A549 (cell line): ENCODE measurements at regions not wholly inside any gene's neighbourhood (a gene's known extent, or its start where the extent isn't known, plus 50 kb on each side); places are given as distances from the start of the nearest gene placed in this dataset.

ENCODE experiments used
- ATAC-seq, 2 experiments: fragments of 200-7000 bp in 1 of 2; fragments of >200 bp in 1 of 2; cut with Nextera tagmentation in 1 of 2; cut with Tn5 transposase in 1 of 2; 3 replicates each; pipeline versions ENCODE4 v1.8.0 to v1.9.1; 2018 to 2020; ENCODE audit warnings: mild to moderate bottlenecking in 1 of 2, moderate library complexity in 1 of 2
- CTCF ChIA-PET: fragments of 300-600 bp; sonication (Branson Sonifier 250); formaldehyde crosslinking; extraction: SDS; loops from one replicate; lab custom pipeline; 2021; ENCODE audit warnings: antibody characterized with exemption, inconsistent platforms; lab: Yijun Ruan, JAX
- POLR2A ChIA-PET: fragments of 350-600 bp; formaldehyde crosslinking; extraction: SDS; loops from one replicate; lab custom pipeline; 2021; ENCODE audit warnings: antibody characterized with exemption, inconsistent platforms; lab: Yijun Ruan, JAX
- DNase-seq, 2 experiments: peaks; one replicate each; pipeline versions ENCODE4 v3.0.0 to v3.0.0-alpha.2; 2011 to 2016; ENCODE audit warnings: low read depth in 1 of 2, low spot score in 1 of 2
- FAIRE-seq: peaks from 2 replicates; lab custom pipeline; 2011; peaks lifted over from hg19 to GRCh38; lab: Jason Lieb, UNC
- H3K27ac ChIP-seq, 2 experiments: fragments of >200 bp; sonication (Bioruptor Twin); formaldehyde crosslinking; 3 replicates each; pipeline ENCODE4 v1.5.1; 2016 to 2017
- H3K4me1 ChIP-seq: fragments of >200 bp; sonication (Bioruptor Twin); formaldehyde crosslinking; 3 replicates; pipeline ENCODE4 v1.6.1; 2016
- H3K4me2 ChIP-seq: fragments of >200 bp; sonication (Bioruptor Twin); formaldehyde crosslinking; 3 replicates; pipeline ENCODE4 v1.6.1; 2016
- H3K4me3 ChIP-seq: fragments of >200 bp; sonication (Bioruptor Twin); formaldehyde crosslinking; 3 replicates; pipeline ENCODE4 v1.5.1; 2016
- H3K9me3 ChIP-seq: fragments of >200 bp; sonication (Bioruptor Twin); formaldehyde crosslinking; 3 replicates; pipeline ENCODE4 v1.6.1; 2016
- CEBPB ChIP-seq, 2 experiments: fragments of >200 bp in 1 of 2; sonication (Bioruptor Twin) in 1 of 2; formaldehyde crosslinking in 1 of 2; IDR thresholded peaks; 2 replicates each; pipeline ENCODE4 v1.6.1; 2012 to 2016
- CHD4 ChIP-seq: fragments of 200-600 bp; sonication (generic); IDR thresholded peaks from 2 replicates; pipeline ENCODE4 v1.6.1; 2016; ENCODE audit warnings: antibody characterized with exemption, mild to moderate bottlenecking, borderline replicate concordance
- CTCF ChIP-seq: fragments of >200 bp; sonication (Bioruptor Twin); formaldehyde crosslinking; IDR thresholded peaks from 3 replicates; pipeline ENCODE4 v1.5.1; 2016
- EP300 ChIP-seq, 2 experiments: fragments of >200 bp; sonication (Bioruptor Twin); formaldehyde crosslinking; IDR thresholded peaks; 2 replicates in 1 of 2; 3 replicates in 1 of 2; pipeline ENCODE4 v1.6.1; 2016 to 2017
- FOXS1 ChIP-seq: fragments of 250-450 bp; sonication (Bioruptor Pico); IDR thresholded peaks from 2 replicates; pipeline ENCODE4 v1.5.0; 2020; ENCODE audit warnings: mild to moderate bottlenecking, moderate library complexity
- GATA3 ChIP-seq: IDR thresholded peaks from 2 replicates; pipeline ENCODE4 v1.6.1; 2012; ENCODE audit warnings: borderline replicate concordance
- HDAC2 ChIP-seq: fragments of 200-600 bp; sonication (generic); IDR thresholded peaks from 2 replicates; pipeline ENCODE4 v1.6.1; 2016
- KDM5A ChIP-seq: fragments of 200-600 bp; sonication (generic); IDR thresholded peaks from 2 replicates; pipeline ENCODE4 v1.6.1; 2016; ENCODE audit warnings: antibody characterized with exemption, mild to moderate bottlenecking
- MAFK ChIP-seq: fragments of 450-650 bp; IDR thresholded peaks from 2 replicates; pipeline ENCODE4 v1.6.1; 2014; ENCODE audit not compliant: partially characterized antibody
- MAX ChIP-seq: IDR thresholded peaks from 2 replicates; pipeline ENCODE4 v1.6.1; 2012
- MYC ChIP-seq: IDR thresholded peaks from 2 replicates; pipeline ENCODE4 v1.6.1; 2012; ENCODE audit warnings: mild to moderate bottlenecking, inconsistent platforms, low read length, improper control_type of control experiment, borderline replicate concordance
- NR3C1 ChIP-seq: fragments of >200 bp; sonication (Bioruptor Twin); formaldehyde crosslinking; IDR thresholded peaks from 3 replicates; pipeline ENCODE4 v1.6.1; 2017
- PHF8 ChIP-seq: fragments of 200-600 bp; sonication (generic); IDR thresholded peaks from 2 replicates; pipeline ENCODE4 v1.6.1; 2016; ENCODE audit warnings: low read depth, mild to moderate bottlenecking, antibody characterized with exemption, moderate library complexity, borderline replicate concordance
- POLR2AphosphoS2 ChIP-seq: conservative IDR thresholded peaks from 2 replicates; pipeline ENCODE4 v1.6.1; 2012; ENCODE audit warnings: low read length, improper control_type of control experiment, inconsistent platforms
- RAD21 ChIP-seq, 2 experiments: fragments of >200 bp in 1 of 2; sonication (Bioruptor Twin) in 1 of 2; formaldehyde crosslinking in 1 of 2; IDR thresholded peaks in 1 of 2; conservative IDR thresholded peaks in 1 of 2; 2 replicates in 1 of 2; 3 replicates in 1 of 2; pipeline ENCODE4 v1.6.1; 2012 to 2018; ENCODE audit warnings: inconsistent platforms in 1 of 2
- RARB ChIP-seq: fragments of 250-450 bp; sonication (Bioruptor Pico); IDR thresholded peaks from 2 replicates; pipeline ENCODE4 v1.8.0; 2021; ENCODE audit warnings: mild to moderate bottlenecking, moderate library complexity
- RCOR1 ChIP-seq: fragments of 150-350 bp; IDR thresholded peaks from 2 replicates; pipeline ENCODE4 v1.6.1; 2014; ENCODE audit warnings: antibody characterized with exemption, low read length, low read depth
- SMC3 ChIP-seq: fragments of >200 bp; sonication (Bioruptor Twin); formaldehyde crosslinking; IDR thresholded peaks from 3 replicates; pipeline ENCODE4 v1.6.1; 2018; ENCODE audit warnings: inconsistent platforms
- TP53 ChIP-seq: fragments of 250-450 bp; sonication (Bioruptor Pico); IDR thresholded peaks from 2 replicates; pipeline ENCODE4 v1.5.0; 2021; ENCODE audit warnings: mild to moderate bottlenecking, moderate library complexity
- USF2 ChIP-seq: fragments of 450-650 bp; IDR thresholded peaks from 2 replicates; pipeline ENCODE4 v1.6.1; 2014; ENCODE audit warnings: antibody characterized with exemption
- ZC3H11A ChIP-seq: fragments of 450-650 bp; IDR thresholded peaks from 2 replicates; pipeline ENCODE4 v1.6.1; 2014; ENCODE audit warnings: antibody characterized with exemption, mild to moderate bottlenecking
- ZFP36 ChIP-seq: fragments of 450-650 bp; IDR thresholded peaks from 2 replicates; pipeline ENCODE4 v1.6.1; 2014; ENCODE audit warnings: borderline replicate concordance; ENCODE audit not compliant: partially characterized antibody
- ZNF302 ChIP-seq: fragments of 250-450 bp; sonication (Bioruptor Pico); IDR thresholded peaks from 2 replicates; pipeline ENCODE4 v1.9.0; 2021; ENCODE audit warnings: inconsistent platforms, mild to moderate bottlenecking, moderate library complexity
- ZSCAN20 ChIP-seq: fragments of 250-450 bp; sonication (Bioruptor Pico); IDR thresholded peaks from 2 replicates; pipeline ENCODE4 v1.8.0; 2022; ENCODE audit warnings: mild to moderate bottlenecking, moderate library complexity
- WGBS: methylation state at CpG from one replicate; pipeline ENCODE4 v1.1.6; 2017; ENCODE audit errors: missing lambda C conversion rate; 5-methylcytosine and 5-hydroxymethylcytosine counted together
- TF ChIP-seq, protein P1 (sequence below): IDR thresholded peaks from 2 replicates; pipeline ENCODE4 v1.6.1; 2012
- TF ChIP-seq, protein P2 (sequence below): fragments of 200-600 bp; sonication (generic); IDR thresholded peaks from 2 replicates; pipeline ENCODE4 v1.6.1; 2016; ENCODE audit warnings: antibody characterized with exemption, mild to moderate bottlenecking, moderate library complexity

- TF ChIP-seq, protein P1, sequence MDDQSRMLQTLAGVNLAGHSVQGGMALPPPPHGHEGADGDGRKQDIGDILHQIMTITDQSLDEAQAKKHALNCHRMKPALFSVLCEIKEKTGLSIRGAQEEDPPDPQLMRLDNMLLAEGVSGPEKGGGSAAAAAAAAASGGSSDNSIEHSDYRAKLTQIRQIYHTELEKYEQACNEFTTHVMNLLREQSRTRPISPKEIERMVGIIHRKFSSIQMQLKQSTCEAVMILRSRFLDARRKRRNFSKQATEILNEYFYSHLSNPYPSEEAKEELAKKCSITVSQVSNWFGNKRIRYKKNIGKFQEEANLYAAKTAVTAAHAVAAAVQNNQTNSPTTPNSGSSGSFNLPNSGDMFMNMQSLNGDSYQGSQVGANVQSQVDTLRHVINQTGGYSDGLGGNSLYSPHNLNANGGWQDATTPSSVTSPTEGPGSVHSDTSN = no peak
- TF ChIP-seq ZNF302 (no peak), MYC (no peak), CEBPB (IDR thresholded peaks at IDR 0.05) (no peak), MAFK (no peak), HDAC2 (no peak), TP53 (no peak)
Observed at GRCh38 chr6:1135726-1136414, 176.0 kb upstream of the FOXQ1 start (continued).

GRCh38 chr6:1131285-1132079 is 180.4 kb upstream of the FOXQ1 start:
- peak in 1 of 2 experiments; percentile 39; a peak in 1 of 6 replicates for ATAC-seq
- H3K27ac ChIP-seq = no peak overlapping the region
- 60% methylated on average over 7 of the region's 9 CpGs for WGBS
- H3K4me1 ChIP-seq = no peaks in the 10 kb centered on the region
- no peak overlapping the region for H3K4me3 ChIP-seq
- POLR2A ChIA-PET = no interaction called here
- FAIRE-seq = no peak
- DNase-seq = no peak
- no peak for TF ChIP-seq CHD4
- no peak for TF ChIP-seq USF2
- TF ChIP-seq ZFP36 = no peak
- TF ChIP-seq RAD21 (conservative IDR thresholded peaks at IDR 0.05 in 1 of 2, IDR thresholded peaks at IDR 0.05 in 1 of 2) = no peak
- TF ChIP-seq MYC = no peak
- no peak for TF ChIP-seq MAX
- no peak for TF ChIP-seq ZC3H11A
- no peak for TF ChIP-seq GATA3
- no peak for TF ChIP-seq CTCF
- no peak for TF ChIP-seq RARB (CRISPR knock-in tag)
- no peak for TF ChIP-seq SMC3
- TF ChIP-seq, protein P2, sequence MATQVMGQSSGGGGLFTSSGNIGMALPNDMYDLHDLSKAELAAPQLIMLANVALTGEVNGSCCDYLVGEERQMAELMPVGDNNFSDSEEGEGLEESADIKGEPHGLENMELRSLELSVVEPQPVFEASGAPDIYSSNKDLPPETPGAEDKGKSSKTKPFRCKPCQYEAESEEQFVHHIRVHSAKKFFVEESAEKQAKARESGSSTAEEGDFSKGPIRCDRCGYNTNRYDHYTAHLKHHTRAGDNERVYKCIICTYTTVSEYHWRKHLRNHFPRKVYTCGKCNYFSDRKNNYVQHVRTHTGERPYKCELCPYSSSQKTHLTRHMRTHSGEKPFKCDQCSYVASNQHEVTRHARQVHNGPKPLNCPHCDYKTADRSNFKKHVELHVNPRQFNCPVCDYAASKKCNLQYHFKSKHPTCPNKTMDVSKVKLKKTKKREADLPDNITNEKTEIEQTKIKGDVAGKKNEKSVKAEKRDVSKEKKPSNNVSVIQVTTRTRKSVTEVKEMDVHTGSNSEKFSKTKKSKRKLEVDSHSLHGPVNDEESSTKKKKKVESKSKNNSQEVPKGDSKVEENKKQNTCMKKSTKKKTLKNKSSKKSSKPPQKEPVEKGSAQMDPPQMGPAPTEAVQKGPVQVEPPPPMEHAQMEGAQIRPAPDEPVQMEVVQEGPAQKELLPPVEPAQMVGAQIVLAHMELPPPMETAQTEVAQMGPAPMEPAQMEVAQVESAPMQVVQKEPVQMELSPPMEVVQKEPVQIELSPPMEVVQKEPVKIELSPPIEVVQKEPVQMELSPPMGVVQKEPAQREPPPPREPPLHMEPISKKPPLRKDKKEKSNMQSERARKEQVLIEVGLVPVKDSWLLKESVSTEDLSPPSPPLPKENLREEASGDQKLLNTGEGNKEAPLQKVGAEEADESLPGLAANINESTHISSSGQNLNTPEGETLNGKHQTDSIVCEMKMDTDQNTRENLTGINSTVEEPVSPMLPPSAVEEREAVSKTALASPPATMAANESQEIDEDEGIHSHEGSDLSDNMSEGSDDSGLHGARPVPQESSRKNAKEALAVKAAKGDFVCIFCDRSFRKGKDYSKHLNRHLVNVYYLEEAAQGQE = no peak
- TF ChIP-seq PHF8 = no peak
- TF ChIP-seq ZSCAN20 (CRISPR knock-in tag) = no peak
- TF ChIP-seq POLR2AphosphoS2 = no peak
- no peak for TF ChIP-seq EP300 (IDR thresholded peaks at IDR 0.05)
- no peak for TF ChIP-seq FOXS1
- TF ChIP-seq RCOR1 = no peak
- no peak for TF ChIP-seq KDM5A
- no peak for TF ChIP-seq NR3C1
- TF ChIP-seq, all 56 proteins: peak for 0
- CTCF ChIA-PET = interaction anchor here (1.1 to 1.2 kb wide), 2 partner anchors 9 to 19 kb away, joined by 3 read pairs; no protein-coding TSS in a partner anchor
- Histone ChIP-seq H3K4me2 (no peak overlapping the region), H3K9me3 (no peaks in the 10 kb centered on the region)
